ENCODE measurements at regions not wholly inside any gene's neighbourhood (a gene's known extent, or its start where the extent isn't known, plus 50 kb on each side); places are given as distances from the start of the nearest gene placed in this dataset.

- TF ChIP-seq CTCF (IDR thresholded peaks at IDR 0.05; ENCODE audit: low read length), result no peak
- TF ChIP-seq EZH2 (IDR thresholded peaks at IDR 0.05; ENCODE audit: borderline replicate concordance, low read length), result no peak
Measured at GRCh38 chr9:89872426-89872912, 267.7 kb downstream of the GADD45G start.

Measured in OCI-LY1 (cell line).